ENCODE measurements at regions not wholly inside any gene's neighbourhood (a gene's known extent, or its start where the extent isn't known, plus 50 kb on each side); places are given as distances from the start of the nearest gene placed in this dataset.
A peak's percentile ranks its signal among the peaks of the same experiment; 100 is the strongest.

DNA sequence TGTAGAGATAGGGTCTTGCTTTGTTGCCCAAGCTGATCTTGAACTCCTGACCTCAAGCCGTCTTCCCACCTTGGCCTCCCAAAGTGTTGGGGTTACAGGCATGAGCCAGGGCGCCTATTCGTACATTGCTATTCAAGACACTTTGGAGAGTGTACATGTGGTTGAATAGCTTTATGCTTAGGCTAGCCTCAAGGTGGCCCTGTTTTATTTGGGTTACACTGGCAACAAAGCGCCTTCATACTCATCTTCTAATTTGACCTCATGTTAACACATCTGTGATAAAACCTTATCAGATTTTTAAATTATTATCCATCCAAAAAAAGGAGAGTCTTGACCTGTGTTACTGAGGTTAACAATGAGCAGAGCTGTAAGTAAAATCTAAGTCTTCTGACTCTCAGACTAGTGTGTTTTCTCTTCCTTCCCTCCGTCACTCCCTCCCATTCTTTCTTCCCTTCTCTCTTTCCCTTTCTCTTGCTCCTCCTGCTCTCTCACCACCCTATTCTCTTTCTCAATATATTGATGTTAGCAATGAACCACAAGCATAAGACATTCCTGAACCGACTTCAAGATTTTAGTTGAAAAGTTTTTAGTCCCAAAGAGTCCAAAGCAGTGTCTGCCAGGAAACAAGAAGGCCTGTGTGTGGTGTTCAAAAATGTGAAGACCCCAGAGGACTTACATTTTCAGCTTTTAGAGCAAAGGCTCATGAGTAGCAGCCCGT, 603.7 kb upstream of the CFAP20DC start:
- ATAC-seq (no peak), DNase-seq (ENCODE audit: low spot score) (no peak)
- no peaks in the 10 kb centered on the region for H3K4me1 Mint-ChIP-seq
- H4K20me1 ChIP-seq (replicated peaks; ENCODE audit: insufficient read depth) = no peaks in the 10 kb centered on the region
- no peaks in the 10 kb centered on the region for H3K36me3 ChIP-seq (ENCODE audit: insufficient read depth)
- peak overlapping the region; percentile 64; the same call in 1 of the 2 replicates for H2AFZ ChIP-seq
- no peak overlapping the region for H3K4me3 ChIP-seq
- no peak overlapping the region for H3K4me3 Mint-ChIP-seq
- no peaks in the 10 kb centered on the region for H3F3A ChIP-seq (replicated peaks; ENCODE audit: low read depth)
- H3K36me3 Mint-ChIP-seq (ENCODE audit: low read depth) = peaks cover 3% of the 10 kb centered on the region; the same call in 2 of the 3 replicates
- no peaks in the 10 kb centered on the region for H3K27me3 ChIP-seq (ENCODE audit: insufficient read depth)
- TF ChIP-seq ZNF331 (CRISPR knock-in tag; IDR thresholded peaks at IDR 0.05; ENCODE audit: low read depth) (no peak), EZH2 (IDR thresholded peaks at IDR 0.05; ENCODE audit: low read depth, unreplicated experiment) (no peak), CREB1 (CRISPR knock-in tag; IDR thresholded peaks at IDR 0.05; ENCODE audit: low read depth) (no peak)
- TF ChIP-seq, protein P1, sequence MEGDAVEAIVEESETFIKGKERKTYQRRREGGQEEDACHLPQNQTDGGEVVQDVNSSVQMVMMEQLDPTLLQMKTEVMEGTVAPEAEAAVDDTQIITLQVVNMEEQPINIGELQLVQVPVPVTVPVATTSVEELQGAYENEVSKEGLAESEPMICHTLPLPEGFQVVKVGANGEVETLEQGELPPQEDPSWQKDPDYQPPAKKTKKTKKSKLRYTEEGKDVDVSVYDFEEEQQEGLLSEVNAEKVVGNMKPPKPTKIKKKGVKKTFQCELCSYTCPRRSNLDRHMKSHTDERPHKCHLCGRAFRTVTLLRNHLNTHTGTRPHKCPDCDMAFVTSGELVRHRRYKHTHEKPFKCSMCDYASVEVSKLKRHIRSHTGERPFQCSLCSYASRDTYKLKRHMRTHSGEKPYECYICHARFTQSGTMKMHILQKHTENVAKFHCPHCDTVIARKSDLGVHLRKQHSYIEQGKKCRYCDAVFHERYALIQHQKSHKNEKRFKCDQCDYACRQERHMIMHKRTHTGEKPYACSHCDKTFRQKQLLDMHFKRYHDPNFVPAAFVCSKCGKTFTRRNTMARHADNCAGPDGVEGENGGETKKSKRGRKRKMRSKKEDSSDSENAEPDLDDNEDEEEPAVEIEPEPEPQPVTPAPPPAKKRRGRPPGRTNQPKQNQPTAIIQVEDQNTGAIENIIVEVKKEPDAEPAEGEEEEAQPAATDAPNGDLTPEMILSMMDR (conservative IDR thresholded peaks at IDR 0.05; ENCODE audit: low read depth in 2 of 2) = peak in 1 of 2 experiments; percentile 21; a peak in 1 of 4 replicates
- TF ChIP-seq, protein P2, sequence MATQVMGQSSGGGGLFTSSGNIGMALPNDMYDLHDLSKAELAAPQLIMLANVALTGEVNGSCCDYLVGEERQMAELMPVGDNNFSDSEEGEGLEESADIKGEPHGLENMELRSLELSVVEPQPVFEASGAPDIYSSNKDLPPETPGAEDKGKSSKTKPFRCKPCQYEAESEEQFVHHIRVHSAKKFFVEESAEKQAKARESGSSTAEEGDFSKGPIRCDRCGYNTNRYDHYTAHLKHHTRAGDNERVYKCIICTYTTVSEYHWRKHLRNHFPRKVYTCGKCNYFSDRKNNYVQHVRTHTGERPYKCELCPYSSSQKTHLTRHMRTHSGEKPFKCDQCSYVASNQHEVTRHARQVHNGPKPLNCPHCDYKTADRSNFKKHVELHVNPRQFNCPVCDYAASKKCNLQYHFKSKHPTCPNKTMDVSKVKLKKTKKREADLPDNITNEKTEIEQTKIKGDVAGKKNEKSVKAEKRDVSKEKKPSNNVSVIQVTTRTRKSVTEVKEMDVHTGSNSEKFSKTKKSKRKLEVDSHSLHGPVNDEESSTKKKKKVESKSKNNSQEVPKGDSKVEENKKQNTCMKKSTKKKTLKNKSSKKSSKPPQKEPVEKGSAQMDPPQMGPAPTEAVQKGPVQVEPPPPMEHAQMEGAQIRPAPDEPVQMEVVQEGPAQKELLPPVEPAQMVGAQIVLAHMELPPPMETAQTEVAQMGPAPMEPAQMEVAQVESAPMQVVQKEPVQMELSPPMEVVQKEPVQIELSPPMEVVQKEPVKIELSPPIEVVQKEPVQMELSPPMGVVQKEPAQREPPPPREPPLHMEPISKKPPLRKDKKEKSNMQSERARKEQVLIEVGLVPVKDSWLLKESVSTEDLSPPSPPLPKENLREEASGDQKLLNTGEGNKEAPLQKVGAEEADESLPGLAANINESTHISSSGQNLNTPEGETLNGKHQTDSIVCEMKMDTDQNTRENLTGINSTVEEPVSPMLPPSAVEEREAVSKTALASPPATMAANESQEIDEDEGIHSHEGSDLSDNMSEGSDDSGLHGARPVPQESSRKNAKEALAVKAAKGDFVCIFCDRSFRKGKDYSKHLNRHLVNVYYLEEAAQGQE (IDR thresholded peaks at IDR 0.05; ENCODE audit: unreplicated experiment) = no peak
- no peaks in the 10 kb centered on the region for H3K4me1 ChIP-seq (ENCODE audit: insufficient read depth)
- no peaks in the 10 kb centered on the region for H3K79me2 ChIP-seq (replicated peaks; ENCODE audit: insufficient read depth)
- H3K27ac Mint-ChIP-seq = no peak overlapping the region
- peaks cover 9% of the 10 kb centered on the region; the same call in 1 of the 2 replicates for H3K9me2 ChIP-seq (ENCODE audit: insufficient read depth)
- H3K9me3 Mint-ChIP-seq = peaks cover 20% of the 10 kb centered on the region
- H3K27ac ChIP-seq (ENCODE audit: low read depth) = no peak overlapping the region
- H3K27me3 Mint-ChIP-seq (ENCODE audit: insufficient read depth, low read depth, poor library complexity) = peaks cover 7% of the 10 kb centered on the region
- no peak overlapping the region for H3K4me2 ChIP-seq

DNA sequence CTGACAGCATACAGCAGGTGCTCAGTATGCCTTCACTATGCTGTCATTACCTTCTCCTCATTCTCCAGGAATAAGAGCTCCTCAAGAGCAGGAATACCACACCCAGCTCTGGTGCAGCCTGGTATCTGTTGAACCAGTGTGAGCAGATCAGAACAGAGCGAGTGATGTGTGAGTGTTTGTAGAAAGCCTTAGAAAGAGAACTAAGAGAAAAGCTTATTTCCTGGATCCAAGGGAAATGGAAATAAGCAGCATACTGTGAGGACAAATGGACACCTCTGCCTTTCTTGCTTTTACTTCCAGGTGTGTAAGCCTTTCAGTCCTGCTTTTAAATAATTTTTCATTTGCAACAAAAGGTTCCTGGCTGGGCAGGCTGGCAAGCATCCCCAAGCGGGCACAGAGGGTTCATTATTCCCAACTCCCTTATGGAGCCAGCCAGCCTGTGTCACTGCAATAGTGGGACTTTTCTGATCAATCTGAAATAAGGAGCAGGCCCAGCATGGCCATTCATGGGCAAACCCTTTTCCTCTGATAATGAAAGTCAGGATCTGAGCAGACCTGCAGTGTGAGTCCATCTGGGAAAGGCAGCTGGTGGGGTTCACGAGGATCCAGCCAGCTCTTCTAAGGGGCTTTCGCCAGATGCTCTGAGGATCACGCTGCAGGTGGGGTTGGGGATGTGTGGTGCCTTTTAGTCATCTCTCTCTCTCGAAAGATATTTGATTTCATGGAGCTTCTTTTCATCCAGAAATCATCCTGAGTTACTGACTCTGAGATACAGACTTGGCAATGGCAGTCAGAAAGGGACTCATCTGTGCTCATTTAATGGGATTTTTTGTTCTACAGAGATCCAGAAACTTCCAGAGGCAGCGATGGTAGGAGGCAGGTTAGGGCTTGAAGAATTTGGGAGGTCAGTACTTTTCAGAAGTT, 594.9 kb upstream of the CFAP20DC start:
- Histone ChIP-seq H3K27me3 (ENCODE audit: insufficient read depth) (no peaks in the 10 kb centered on the region), H2AFZ (no peak overlapping the region), H3K4me2 (no peak overlapping the region), H3K27ac (ENCODE audit: low read depth) (no peak overlapping the region), H4K20me1 (replicated peaks; ENCODE audit: insufficient read depth) (no peaks in the 10 kb centered on the region), H3F3A (replicated peaks; ENCODE audit: low read depth) (no peaks in the 10 kb centered on the region), H3K79me2 (replicated peaks; ENCODE audit: insufficient read depth) (no peaks in the 10 kb centered on the region), H3K4me1 (ENCODE audit: insufficient read depth) (no peaks in the 10 kb centered on the region), H3K4me3 (no peak overlapping the region), H3K9me2 (ENCODE audit: insufficient read depth) (peaks cover 3% of the 10 kb centered on the region; the same call in 1 of the 2 replicates), H3K36me3 (ENCODE audit: insufficient read depth) (no peaks in the 10 kb centered on the region)
- no peak overlapping the region for H3K27ac Mint-ChIP-seq
- H3K4me3 Mint-ChIP-seq = no peak overlapping the region
- peaks cover 13% of the 10 kb centered on the region for H3K9me3 Mint-ChIP-seq
- ATAC-seq (no peak), DNase-seq (ENCODE audit: low spot score) (no peak)
- no peaks in the 10 kb centered on the region for H3K4me1 Mint-ChIP-seq
- peaks cover 5% of the 10 kb centered on the region for H3K27me3 Mint-ChIP-seq (ENCODE audit: insufficient read depth, low read depth, poor library complexity)
- no peaks in the 10 kb centered on the region; the same call in 2 of the 3 replicates for H3K36me3 Mint-ChIP-seq (ENCODE audit: low read depth)
- TF ChIP-seq, protein P3, sequence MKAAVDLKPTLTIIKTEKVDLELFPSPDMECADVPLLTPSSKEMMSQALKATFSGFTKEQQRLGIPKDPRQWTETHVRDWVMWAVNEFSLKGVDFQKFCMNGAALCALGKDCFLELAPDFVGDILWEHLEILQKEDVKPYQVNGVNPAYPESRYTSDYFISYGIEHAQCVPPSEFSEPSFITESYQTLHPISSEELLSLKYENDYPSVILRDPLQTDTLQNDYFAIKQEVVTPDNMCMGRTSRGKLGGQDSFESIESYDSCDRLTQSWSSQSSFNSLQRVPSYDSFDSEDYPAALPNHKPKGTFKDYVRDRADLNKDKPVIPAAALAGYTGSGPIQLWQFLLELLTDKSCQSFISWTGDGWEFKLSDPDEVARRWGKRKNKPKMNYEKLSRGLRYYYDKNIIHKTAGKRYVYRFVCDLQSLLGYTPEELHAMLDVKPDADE (IDR thresholded peaks at IDR 0.05) = no peak
